Tibial nerve (tissue), 4 donors: ENCODE measurements at regions not wholly inside any gene's neighbourhood (a gene's known extent, or its start where the extent isn't known, plus 50 kb on each side); places are given as distances from the start of the nearest gene placed in this dataset.
A peak's percentile ranks its signal among the peaks of the same experiment; 100 is the strongest.
"Not testable (repeated sequence)": the region's sequence is repeated elsewhere in the genome, so short reads cannot be mapped to it uniquely, and the experiment has no call there.

ENCODE experiments used
- DNase-seq, 2 donors: peaks; one replicate each; pipeline ENCODE4 v3.0.0-alpha.2; 2019; ENCODE audit warnings: low spot score in 2 of 2
- H3K27ac ChIP-seq, 4 donors: fragments of 200-600 bp; sonication (generic) in 3 of 4; one replicate each; pipeline ENCODE4 v1.5.1; 2017 to 2019; ENCODE audit warnings: mild to moderate bottlenecking in 1 of 4
- H3K27me3 ChIP-seq, 2 donors: fragments of 200-600 bp; sonication (generic) in 1 of 2; one replicate each; pipeline versions ENCODE4 v1.5.1 to v1.6.0; 2017 to 2019
- H3K36me3 ChIP-seq, 3 donors: fragments of 200-600 bp; sonication (generic); one replicate each; pipeline ENCODE4 v1.5.1; 2018 to 2019
- H3K4me1 ChIP-seq, 4 donors: fragments of 200-600 bp; sonication (generic) in 3 of 4; one replicate each; pipeline ENCODE4 v1.5.1; 2017 to 2019
- H3K4me3 ChIP-seq, 4 donors: fragments of 200-600 bp; sonication (generic) in 3 of 4; one replicate each; pipeline ENCODE4 v1.5.1; 2017 to 2019; ENCODE audit warnings: mild to moderate bottlenecking in 1 of 4, moderate library complexity in 1 of 4
- H3K9me3 ChIP-seq, 4 donors: fragments of 200-600 bp; sonication (generic) in 3 of 4; one replicate each; pipeline ENCODE4 v1.5.1; 2017 to 2019
- EP300 ChIP-seq, 2 donors: sonication (generic); formaldehyde crosslinking; IDR thresholded peaks; one replicate each; pipeline ENCODE4 v1.6.1; 2017; ENCODE audit warnings: antibody characterized with exemption in 2 of 2, mild to moderate bottlenecking in 1 of 2
- POLR2A ChIP-seq, 2 donors: fragments of 450-650 bp; IDR thresholded peaks; one replicate each; pipeline ENCODE4 v1.6.1; 2017; ENCODE audit warnings: antibody characterized with exemption in 2 of 2, mild to moderate bottlenecking in 2 of 2, moderate library complexity in 2 of 2
- WGBS, 2 donors: methylation state at CpG; one replicate each; pipeline ENCODE4 v1.1.5; 2018; 5-methylcytosine and 5-hydroxymethylcytosine counted together
- TF ChIP-seq, protein P1 (sequence below), 5 experiments: fragments of 200-600 bp in 3 of 5; fragments of 450-650 bp in 2 of 5; sonication (generic) in 3 of 5; IDR thresholded peaks; one replicate each; pipeline ENCODE4 v1.5.1; 2016 to 2019; ENCODE audit warnings: antibody characterized with exemption in 5 of 5, mild to moderate bottlenecking in 3 of 5, moderate library complexity in 2 of 5

DNA sequence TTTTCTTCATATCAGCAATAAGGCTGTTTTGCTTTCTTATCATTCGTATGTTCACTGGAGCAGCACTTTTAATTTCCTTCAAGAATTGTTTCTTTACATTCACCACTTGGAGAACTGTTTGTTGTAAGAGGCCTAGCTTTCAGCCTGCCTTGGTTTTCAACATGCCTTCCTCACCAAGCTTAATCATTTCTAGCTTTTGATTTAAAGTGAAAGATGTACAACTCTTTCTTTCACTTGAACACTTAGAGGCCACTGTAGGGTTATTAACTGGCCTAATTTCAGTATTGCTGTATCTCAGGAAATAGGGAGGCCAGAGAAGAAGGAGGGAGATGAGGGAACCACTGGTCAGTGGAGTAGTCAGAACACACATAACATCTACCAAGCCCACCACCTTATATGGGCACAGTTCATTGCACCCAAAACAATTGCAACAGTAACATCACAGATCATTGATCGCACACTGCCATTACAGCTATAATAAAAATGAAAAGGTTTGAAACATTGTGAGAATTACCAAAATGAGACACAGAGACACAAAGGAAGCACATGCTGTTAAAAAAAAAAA, 181.4 kb upstream of the TUBA3C start:
- Histone ChIP-seq H3K36me3 (no peaks in the 10 kb centered on the region), H3K27me3 (no peaks in the 10 kb centered on the region), H3K4me1 (no peaks in the 10 kb centered on the region), H3K9me3 (peaks cover 0 to 3% (median 0%) of the 10 kb centered on the region in 4 donors), H3K27ac (no peak overlapping the region), H3K4me3 (no peak overlapping the region)
- no peak for DNase-seq
- WGBS, 2 donors: 29 to 33% methylated on average over 2 of the region's 2 CpGs
- no peak for TF ChIP-seq POLR2A (IDR thresholded peaks at IDR 0.05)
- TF ChIP-seq EP300 (IDR thresholded peaks at IDR 0.05): no peak
- TF ChIP-seq, protein P1, sequence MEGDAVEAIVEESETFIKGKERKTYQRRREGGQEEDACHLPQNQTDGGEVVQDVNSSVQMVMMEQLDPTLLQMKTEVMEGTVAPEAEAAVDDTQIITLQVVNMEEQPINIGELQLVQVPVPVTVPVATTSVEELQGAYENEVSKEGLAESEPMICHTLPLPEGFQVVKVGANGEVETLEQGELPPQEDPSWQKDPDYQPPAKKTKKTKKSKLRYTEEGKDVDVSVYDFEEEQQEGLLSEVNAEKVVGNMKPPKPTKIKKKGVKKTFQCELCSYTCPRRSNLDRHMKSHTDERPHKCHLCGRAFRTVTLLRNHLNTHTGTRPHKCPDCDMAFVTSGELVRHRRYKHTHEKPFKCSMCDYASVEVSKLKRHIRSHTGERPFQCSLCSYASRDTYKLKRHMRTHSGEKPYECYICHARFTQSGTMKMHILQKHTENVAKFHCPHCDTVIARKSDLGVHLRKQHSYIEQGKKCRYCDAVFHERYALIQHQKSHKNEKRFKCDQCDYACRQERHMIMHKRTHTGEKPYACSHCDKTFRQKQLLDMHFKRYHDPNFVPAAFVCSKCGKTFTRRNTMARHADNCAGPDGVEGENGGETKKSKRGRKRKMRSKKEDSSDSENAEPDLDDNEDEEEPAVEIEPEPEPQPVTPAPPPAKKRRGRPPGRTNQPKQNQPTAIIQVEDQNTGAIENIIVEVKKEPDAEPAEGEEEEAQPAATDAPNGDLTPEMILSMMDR (IDR thresholded peaks at IDR 0.05): no peak

DNA sequence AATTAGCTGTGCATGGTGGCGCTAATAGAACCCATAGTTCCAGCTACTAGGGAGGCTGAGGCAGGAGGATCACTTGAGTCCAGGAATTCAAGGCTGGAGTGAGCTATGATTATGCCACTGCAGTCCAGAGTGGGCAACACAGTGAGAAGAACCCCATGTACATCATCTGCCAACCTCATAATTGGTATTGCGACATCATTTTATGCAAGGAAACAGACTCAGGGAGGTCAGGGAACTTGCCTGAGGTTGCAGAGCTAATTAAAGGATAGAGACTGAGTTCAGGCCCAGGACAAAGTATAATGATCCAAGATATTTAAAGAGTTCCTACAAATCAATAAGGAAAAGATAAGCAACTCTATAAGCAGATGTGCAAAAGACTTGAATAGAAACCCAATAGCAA, 178.1 kb upstream of the TUBA3C start:
- not testable (repeated sequence) for H3K4me1 ChIP-seq, H3K27ac ChIP-seq, H3K9me3 ChIP-seq, H3K4me3 ChIP-seq, H3K36me3 ChIP-seq, DNase-seq, H3K27me3 ChIP-seq
- WGBS, 2 donors: 85 to 86% methylated on average over 2 of the region's 2 CpGs

GRCh38 chr13:19345916-19346422, 164.3 kb upstream of the TUBA3C start:
- Histone ChIP-seq H3K4me1 (no peaks in the 10 kb centered on the region), H3K4me3 (no peak overlapping the region), H3K36me3 (no peaks in the 10 kb centered on the region), H3K27ac (no peak overlapping the region), H3K27me3 (no peaks in the 10 kb centered on the region), H3K9me3 (no peaks in the 10 kb centered on the region)
- 83 to 85% methylated on average over 8 to 13 of the region's 14 CpGs for WGBS, 2 donors
- TF ChIP-seq, protein P1 (IDR thresholded peaks at IDR 0.05): no peak
- TF ChIP-seq POLR2A (IDR thresholded peaks at IDR 0.05): no peak
- TF ChIP-seq EP300 (IDR thresholded peaks at IDR 0.05): no peak
- no peak for DNase-seq

DNA sequence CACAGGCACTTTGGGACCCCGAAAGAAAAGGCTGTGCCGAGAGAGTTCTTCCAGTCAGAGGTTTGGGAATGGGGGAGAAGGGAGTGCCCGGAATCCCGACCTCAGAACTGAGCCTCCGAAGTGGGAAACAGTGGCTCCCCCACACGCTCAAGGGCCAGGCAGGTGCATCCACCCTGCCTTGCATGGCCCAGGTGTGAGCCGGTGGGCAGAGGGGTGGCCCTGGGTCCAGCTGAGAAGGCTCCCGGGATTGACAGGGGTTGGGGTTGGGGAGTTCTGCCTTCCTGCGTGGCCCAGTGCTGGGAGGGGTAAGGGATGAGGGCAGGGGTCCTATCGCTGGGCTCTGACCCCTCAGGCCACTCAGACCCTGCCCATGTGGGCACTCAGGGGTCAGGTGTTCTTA, 163.5 kb upstream of the TUBA3C start:
- 69 to 77% methylated on average over 7 to 8 of the region's 10 CpGs for whole genome bisulfite sequencing, 2 donors
- Histone ChIP-seq H3K36me3 (no peaks in the 10 kb centered on the region), H3K27ac (no peak overlapping the region), H3K4me3 (no peak overlapping the region), H3K9me3 (no peaks in the 10 kb centered on the region), H3K4me1 (no peaks in the 10 kb centered on the region), H3K27me3 (no peaks in the 10 kb centered on the region)
- DNase-seq: no peak
- TF ChIP-seq EP300 (IDR thresholded peaks at IDR 0.05) (no peak), POLR2A (IDR thresholded peaks at IDR 0.05) (no peak)
- TF ChIP-seq, protein P1 (IDR thresholded peaks at IDR 0.05): no peak

DNA sequence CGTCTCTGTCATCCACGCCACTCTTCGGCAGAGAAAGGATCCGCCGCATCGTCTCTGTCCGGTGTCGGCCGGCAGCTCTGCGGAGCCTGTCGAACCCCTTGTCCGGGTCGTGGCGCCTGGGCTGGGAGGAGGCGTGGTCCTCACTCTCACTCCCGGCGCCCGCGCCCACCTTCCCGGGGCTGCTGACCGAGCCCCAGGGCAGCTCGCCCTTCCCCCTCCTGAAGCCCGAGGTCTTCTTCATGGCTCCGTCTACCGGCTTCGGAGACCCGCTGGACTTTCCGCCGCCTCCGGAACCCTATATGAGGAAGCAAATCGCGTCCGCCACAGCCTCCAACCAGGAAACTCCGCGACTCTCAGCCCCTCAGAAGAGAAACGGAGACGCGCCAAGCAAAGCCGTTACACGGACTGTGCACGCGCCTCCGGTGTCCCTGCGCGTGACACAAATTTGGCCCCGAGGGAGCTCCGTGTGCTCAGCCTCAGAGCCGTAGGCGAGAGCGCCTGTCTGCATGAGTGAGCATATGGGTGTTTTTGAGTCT, 163.0 kb upstream of the TUBA3C start:
- not testable (repeated sequence) for H3K4me1 ChIP-seq, H3K27ac ChIP-seq, H3K36me3 ChIP-seq, H3K27me3 ChIP-seq, DNase-seq, H3K9me3 ChIP-seq
- peak overlapping the region in 1 of 4 donors; percentile 37 for H3K4me3 ChIP-seq
- 9 to 37% methylated on average over 20 to 29 of the region's 50 CpGs for WGBS, 2 donors

- no peak overlapping the region for H3K27ac ChIP-seq
- no peak overlapping the region for H3K4me3 ChIP-seq
- DNase-seq: no peak
- TF ChIP-seq POLR2A (IDR thresholded peaks at IDR 0.05) (no peak), EP300 (IDR thresholded peaks at IDR 0.05) (no peak)
- TF ChIP-seq, protein P1 (IDR thresholded peaks at IDR 0.05): no peak
- no peaks in the 10 kb centered on the region for H3K36me3 ChIP-seq
- H3K9me3 ChIP-seq: no peaks in the 10 kb centered on the region
- H3K27me3 ChIP-seq: no peaks in the 10 kb centered on the region
- H3K4me1 ChIP-seq: no peaks in the 10 kb centered on the region
- WGBS, 2 donors: 58 to 63% methylated on average over 3 of the region's 3 CpGs
Measured at GRCh38 chr13:19332378-19332777, 150.8 kb upstream of the TUBA3C start.
